Retina (tissue), 1 donor: ENCODE measurements at regions not wholly inside any gene's neighbourhood (a gene's known extent, or its start where the extent isn't known, plus 50 kb on each side); places are given as distances from the start of the nearest gene placed in this dataset.

Source experiments
- DNase-seq: peaks from one replicate; pipeline ENCODE4 v3.0.0-alpha.2; 2016

GRCh38 chr11:119545978-119546915 is 123.3 kb upstream of the THY1 start:
- DNase-seq, result no peak

GRCh38 chr11:119540370-119541125 is 117.6 kb upstream of the THY1 start:
- no peak for DNase-seq

GRCh38 chr11:119539583-119539982 is 116.6 kb upstream of the THY1 start:
- DNase-seq, result no peak

GRCh38 chr11:119538753-119539152 is 115.8 kb upstream of the THY1 start:
- no peak for DNase-seq

GRCh38 chr11:119537306-119538253 is 114.6 kb upstream of the THY1 start:
- no peak for DNase-seq

- no peak for DNase-seq
These were observed 113.8 kb upstream of the THY1 start for GRCh38 chr11:119536801-119537200.

GRCh38 chr11:119533921-119534736 is 111.2 kb upstream of the THY1 start:
- peak; percentile 85 for DNase-seq

GRCh38 chr11:119533462-119533861 is 110.5 kb upstream of the THY1 start:
- DNase-seq, result no peak

GRCh38 chr11:119532551-119532950 is 109.6 kb upstream of the THY1 start:
- DNase-seq, result no peak

- no peak for DNase-seq
These were observed 108.7 kb upstream of the THY1 start for GRCh38 chr11:119531623-119532022.

- DNase-seq, result no peak
These were observed 108.1 kb upstream of the THY1 start for GRCh38 chr11:119531056-119531455.

- DNase-seq, result no peak
These were observed 107.5 kb upstream of the THY1 start for GRCh38 chr11:119530509-119530908.

- DNase-seq, result no peak
These were observed 107.0 kb upstream of the THY1 start for GRCh38 chr11:119529936-119530335.

- DNase-seq, result no peak
These were observed 106.3 kb upstream of the THY1 start for GRCh38 chr11:119529063-119529845.

GRCh38 chr11:119525867-119526196 is 102.9 kb upstream of the THY1 start:
- DNase-seq, result no peak

- DNase-seq, result no peak
These were observed 102.4 kb upstream of the THY1 start for GRCh38 chr11:119525180-119525866.

- DNase-seq, result no peak
These were observed 100.7 kb upstream of the THY1 start for GRCh38 chr11:119523539-119524157.

GRCh38 chr11:119522609-119523008 is 99.6 kb upstream of the THY1 start:
- DNase-seq, result no peak

- no peak for DNase-seq
These were observed 98.6 kb upstream of the THY1 start for GRCh38 chr11:119521551-119521950.

GRCh38 chr11:119520966-119521365 is 98.0 kb upstream of the THY1 start:
- DNase-seq, result no peak
